H1 (cell line): ENCODE measurements at regions not wholly inside any gene's neighbourhood (a gene's known extent, or its start where the extent isn't known, plus 50 kb on each side); places are given as distances from the start of the nearest gene placed in this dataset.

ENCODE experiments used
- CREB1 ChIP-seq: IDR thresholded peaks from 2 replicates; pipeline ENCODE4 v1.6.1; 2012; ENCODE audit warnings: inconsistent platforms
- CTCF ChIP-seq, 3 experiments: IDR thresholded peaks; 1 replicate in 2 of 3; 2 replicates in 1 of 3; pipeline versions ENCODE4 v1.5.1 to v1.6.1; 2011; ENCODE audit warnings: low read length in 3 of 3, mild to moderate bottlenecking in 3 of 3, inconsistent platforms in 2 of 3, low read depth in 1 of 3, moderate library complexity in 1 of 3; ENCODE audit not compliant: insufficient read depth in 1 of 3; ENCODE audit errors: control extremely low read depth in 1 of 3
- EZH2 ChIP-seq: fragments of 200-600 bp; sonication (generic); IDR thresholded peaks from 2 replicates; pipeline ENCODE4 v1.7.1; 2012; ENCODE audit warnings: low read depth, mild to moderate bottlenecking, moderate library complexity, low read length, inconsistent platforms; ENCODE audit not compliant: severe bottlenecking
- POLR2A ChIP-seq, 2 experiments: IDR thresholded peaks; 1 replicate in 1 of 2; 2 replicates in 1 of 2; pipeline ENCODE4 v1.6.1; 2011; ENCODE audit warnings: low read depth in 2 of 2, low read length in 2 of 2, mild to moderate bottlenecking in 2 of 2; ENCODE audit errors: control extremely low read depth in 1 of 2
- POLR2AphosphoS5 ChIP-seq: IDR thresholded peaks from 2 replicates; pipeline ENCODE4 v1.6.1; 2011; ENCODE audit warnings: low read depth, low read length
- RBBP5 ChIP-seq: IDR thresholded peaks from 2 replicates; pipeline ENCODE4 v1.7.1; 2012; ENCODE audit warnings: low read depth, mild to moderate bottlenecking, inconsistent platforms, low read length, moderate library complexity, borderline replicate concordance
- SIX5 ChIP-seq: IDR thresholded peaks from 2 replicates; pipeline ENCODE4 v1.6.1; 2011; ENCODE audit warnings: mild to moderate bottlenecking, low read depth, low read length
- SP2 ChIP-seq: IDR thresholded peaks from 2 replicates; pipeline ENCODE4 v1.6.1; 2012; ENCODE audit warnings: mild to moderate bottlenecking, low read length, inconsistent platforms
- USF2 ChIP-seq: IDR thresholded peaks from 2 replicates; pipeline ENCODE4 v1.6.1; 2011; ENCODE audit warnings: low read length, improper control_type of control experiment
- YY1 ChIP-seq: IDR thresholded peaks from 2 replicates; pipeline ENCODE4 v1.6.1; 2011; ENCODE audit warnings: low read depth, mild to moderate bottlenecking, low read length

GRCh38 chr4:151991001-151991883 is 230.4 kb upstream of the GATB start:
- TF ChIP-seq SP2 (no peak), CTCF (IDR thresholded peaks at IDR 0.05; ENCODE audit: control extremely low read depth in 1 of 3, insufficient read depth in 1 of 3, low read depth in 1 of 3, low read length in 3 of 3) (no peak), POLR2AphosphoS5 (no peak), POLR2A (IDR thresholded peaks at IDR 0.05; ENCODE audit: control extremely low read depth in 1 of 2, low read depth in 2 of 2, low read length in 2 of 2) (no peak), CREB1 (no peak), USF2 (no peak), YY1 (no peak), EZH2 (no peak), SIX5 (no peak), RBBP5 (no peak)
